ENCODE measurements at regions not wholly inside any gene's neighbourhood (a gene's known extent, or its start where the extent isn't known, plus 50 kb on each side); places are given as distances from the start of the nearest gene placed in this dataset.

GRCh38 chr6:74745670-74746069 lies 460.2 kb downstream of the COL12A1 start:
- no peak for DNase-seq (ENCODE audit: low spot score)
- no peaks in the 10 kb centered on the region for H3K4me1 ChIP-seq
- no peaks in the 10 kb centered on the region for H3K9me3 ChIP-seq
- H3K36me3 ChIP-seq, result no peaks in the 10 kb centered on the region
- H3K27ac ChIP-seq, result no peak overlapping the region
- no peak overlapping the region for H3K4me3 ChIP-seq
- TF ChIP-seq CTCF (IDR thresholded peaks at IDR 0.05), result no peak
- no peaks in the 10 kb centered on the region for H3K27me3 ChIP-seq

GRCh38 chr6:74742793-74743508 lies 462.9 kb downstream of the COL12A1 start:
- TF ChIP-seq CTCF (IDR thresholded peaks at IDR 0.05), result no peak
- no peak for DNase-seq (ENCODE audit: low spot score)
- Histone ChIP-seq H3K36me3 (no peaks in the 10 kb centered on the region), H3K27ac (no peak overlapping the region), H3K9me3 (no peaks in the 10 kb centered on the region), H3K27me3 (no peaks in the 10 kb centered on the region), H3K4me3 (no peak overlapping the region), H3K4me1 (no peaks in the 10 kb centered on the region)

- H3K36me3 ChIP-seq, result no peaks in the 10 kb centered on the region
- no peak for DNase-seq (ENCODE audit: low spot score)
- H3K27me3 ChIP-seq, result no peaks in the 10 kb centered on the region
- H3K4me3 ChIP-seq, result no peak overlapping the region
- peaks cover 0 to 7% of the 10 kb centered on the region in 2 donors for H3K9me3 ChIP-seq
- no peak for TF ChIP-seq CTCF (IDR thresholded peaks at IDR 0.05)
- H3K27ac ChIP-seq, result no peak overlapping the region
- H3K4me1 ChIP-seq, result no peaks in the 10 kb centered on the region
Observed at GRCh38 chr6:74741646-74742045, 464.2 kb downstream of the COL12A1 start.

- Histone ChIP-seq H3K4me3 (no peak overlapping the region), H3K4me1 (no peaks in the 10 kb centered on the region), H3K9me3 (peaks cover 0 to 11% of the 10 kb centered on the region in 2 donors), H3K36me3 (no peaks in the 10 kb centered on the region), H3K27me3 (no peaks in the 10 kb centered on the region), H3K27ac (peak overlapping the region; percentile 50 to 66)
- TF ChIP-seq CTCF (IDR thresholded peaks at IDR 0.05), result no peak
- DNase-seq (ENCODE audit: low spot score), result peak; percentile 68
Observed at GRCh38 chr6:74735304-74735703, 470.5 kb downstream of the COL12A1 start.

- Histone ChIP-seq H3K4me3 (no peak overlapping the region), H3K4me1 (no peaks in the 10 kb centered on the region), H3K9me3 (peaks cover 0 to 11% of the 10 kb centered on the region in 2 donors), H3K36me3 (no peaks in the 10 kb centered on the region), H3K27me3 (no peaks in the 10 kb centered on the region), H3K27ac (peak overlapping the region; percentile 50 to 66)
- DNase-seq (ENCODE audit: low spot score), result no peak
- no peak for TF ChIP-seq CTCF (IDR thresholded peaks at IDR 0.05)
Observed at GRCh38 chr6:74734901-74735300, 471.0 kb downstream of the COL12A1 start.
